Hepatic stellate cell (primary cell): ENCODE measurements at regions not wholly inside any gene's neighbourhood (a gene's known extent, or its start where the extent isn't known, plus 50 kb on each side); places are given as distances from the start of the nearest gene placed in this dataset.

Experiments used
- DNase-seq: peaks from one replicate; pipeline ENCODE4 v3.0.0; 2011; ENCODE audit warnings: low spot score

DNA sequence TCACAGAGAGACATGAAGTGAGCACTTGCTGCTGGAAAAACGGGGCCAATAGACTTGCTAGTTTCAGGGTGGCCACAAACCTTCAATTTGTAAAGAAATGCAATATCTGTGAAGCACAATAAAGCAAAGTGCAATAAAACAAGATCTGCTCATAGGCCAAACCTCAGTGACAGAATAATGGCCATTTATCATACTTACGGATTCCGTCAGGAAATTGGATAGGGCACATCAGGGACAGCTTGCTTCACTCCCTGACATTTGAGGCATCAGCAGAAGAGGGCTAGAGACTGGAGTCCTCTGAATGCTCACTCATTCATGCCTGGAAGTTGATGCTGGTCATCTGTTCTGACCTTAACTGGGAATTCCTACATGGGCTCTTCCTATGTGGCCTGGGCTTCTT lies 165.5 kb upstream of the OPRM1 start:
- DNase-seq: no peak

DNA sequence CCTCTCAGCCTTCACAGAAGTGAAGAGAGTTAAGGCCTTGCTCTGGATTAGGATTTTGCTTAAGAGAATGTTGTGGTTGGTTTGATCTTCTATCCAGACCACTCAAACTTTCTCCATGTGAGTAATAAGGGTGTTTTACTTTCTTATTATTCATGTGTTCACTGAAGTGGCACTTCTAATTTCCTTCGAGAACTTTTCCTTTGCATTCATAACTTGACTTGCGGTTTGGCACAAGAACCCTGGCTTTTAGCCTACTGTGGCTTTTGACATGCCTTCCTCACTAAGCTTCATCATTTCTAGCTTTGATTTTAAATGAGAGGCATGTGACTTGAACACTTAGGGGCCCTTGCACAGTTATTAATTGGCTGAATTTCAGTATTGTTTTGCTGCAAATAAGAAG lies 166.1 kb upstream of the OPRM1 start:
- no peak for DNase-seq

DNA sequence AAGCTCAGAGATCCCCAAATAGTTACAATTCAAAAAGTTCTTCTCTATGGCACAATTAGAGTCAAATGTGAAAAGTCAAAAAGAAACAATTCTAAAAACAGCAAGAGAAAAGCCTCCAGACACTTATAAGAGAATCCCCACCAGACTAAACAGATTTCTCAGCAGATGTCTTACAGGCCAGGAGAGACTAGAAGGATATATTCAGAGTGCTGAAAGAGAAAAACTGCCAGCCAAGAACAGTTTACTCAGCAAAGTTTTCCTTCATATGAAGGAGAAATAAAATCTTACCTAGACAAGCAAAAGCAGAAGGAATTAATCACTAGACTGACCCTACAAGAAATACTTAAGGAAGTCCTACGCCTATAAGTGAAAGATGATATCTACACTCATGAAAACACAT lies 176.1 kb upstream of the OPRM1 start:
- DNase-seq: no peak

DNA sequence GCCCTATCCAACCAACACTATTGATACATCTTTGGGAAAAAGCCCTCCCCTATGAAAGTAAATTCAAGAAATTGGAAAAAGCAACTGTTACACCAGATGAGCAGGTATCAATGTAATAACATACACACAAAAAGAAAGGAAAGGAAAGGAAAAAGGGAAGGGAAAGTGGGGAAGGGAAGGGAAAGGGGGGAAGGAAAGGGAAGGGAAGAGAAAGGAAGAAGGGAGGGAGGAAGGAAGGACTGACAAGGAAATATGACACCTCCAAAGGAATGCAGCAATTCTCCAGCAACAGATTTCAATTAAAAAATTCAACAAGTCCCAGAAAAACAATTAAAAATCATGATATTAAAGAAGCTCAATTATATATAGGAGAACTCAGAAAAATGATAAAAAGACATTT lies 176.9 kb upstream of the OPRM1 start:
- DNase-seq: no peak

DNA sequence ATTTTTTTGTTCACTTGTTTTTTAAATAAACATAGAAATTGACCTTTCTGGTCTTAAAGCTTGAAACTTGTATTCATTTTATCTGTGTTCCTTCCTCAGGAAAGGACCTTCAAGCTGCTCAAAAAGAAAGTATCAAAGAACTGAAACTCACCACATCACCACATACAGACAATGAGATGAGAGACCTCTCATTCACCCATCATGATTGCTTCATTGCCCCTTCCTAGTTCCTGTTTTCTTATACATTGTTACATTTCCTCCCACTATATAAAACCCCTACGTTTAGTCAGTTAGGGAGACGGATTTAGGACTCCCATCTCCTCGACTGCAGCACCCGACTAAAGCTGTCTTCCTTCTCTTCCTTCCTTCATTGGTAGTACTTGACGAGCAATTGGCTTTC lies 180.5 kb upstream of the OPRM1 start:
- DNase-seq: no peak

DNA sequence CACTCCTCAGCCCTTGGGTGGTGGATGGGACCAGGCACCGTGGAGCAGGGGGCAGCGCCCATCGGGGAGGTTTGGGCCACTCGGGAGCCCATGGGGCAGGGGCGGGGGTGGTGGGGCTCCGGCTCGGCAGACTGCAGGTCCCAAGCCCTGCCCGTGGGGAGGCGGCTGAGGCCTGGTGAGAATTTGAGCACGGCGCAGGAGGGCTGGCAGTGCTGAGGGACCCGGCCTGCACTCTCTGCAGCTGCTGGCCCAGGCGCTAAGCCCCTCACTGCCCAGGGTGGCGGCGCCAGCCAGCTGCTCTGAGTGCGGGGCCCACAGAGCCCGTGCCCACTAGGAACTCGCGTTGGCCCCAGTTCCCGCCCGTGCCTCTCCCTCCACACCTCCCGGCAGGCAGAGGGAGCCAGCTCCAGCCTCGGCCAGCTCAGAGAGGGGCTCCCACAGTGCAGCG lies 182.1 kb upstream of the OPRM1 start:
- no peak for DNase-seq

DNA sequence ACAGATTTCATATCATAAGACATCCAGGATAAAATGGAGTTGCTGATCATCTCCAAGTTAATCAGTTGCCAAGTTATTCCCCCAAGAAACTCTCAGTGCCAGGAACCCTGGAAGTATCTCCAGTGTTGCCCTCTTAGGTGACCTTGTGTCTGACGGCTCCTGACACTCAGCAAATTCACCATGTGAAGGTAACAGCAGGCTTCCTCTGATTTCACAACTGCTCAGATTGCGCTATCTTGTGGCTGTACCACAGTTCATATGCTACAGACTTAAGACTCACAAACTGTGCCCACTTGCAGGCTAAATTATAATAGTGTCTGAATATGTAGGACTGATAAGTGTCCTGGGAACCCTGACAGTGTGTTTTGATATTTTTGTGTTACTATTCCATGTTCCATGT lies 186.6 kb upstream of the OPRM1 start:
- DNase-seq: no peak

DNA sequence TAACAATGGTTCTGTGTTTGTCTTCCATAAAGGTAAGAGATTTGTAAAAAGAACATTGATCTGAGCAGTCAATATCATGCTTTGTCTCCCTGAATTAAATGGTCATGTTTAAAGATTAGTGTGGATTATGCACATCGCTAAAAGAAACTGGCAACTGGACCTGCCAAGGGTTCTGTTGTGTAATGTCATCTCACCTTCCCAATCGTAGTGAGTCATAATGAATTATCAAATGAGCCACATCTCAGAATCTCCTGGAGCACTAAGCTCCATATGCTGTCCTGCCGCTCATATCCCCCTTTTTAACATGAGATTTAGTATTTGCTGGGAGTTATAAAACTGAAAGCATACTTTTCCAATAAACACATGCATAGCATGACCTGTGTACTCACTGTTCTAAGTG lies 187.0 kb upstream of the OPRM1 start:
- DNase-seq: no peak

DNA sequence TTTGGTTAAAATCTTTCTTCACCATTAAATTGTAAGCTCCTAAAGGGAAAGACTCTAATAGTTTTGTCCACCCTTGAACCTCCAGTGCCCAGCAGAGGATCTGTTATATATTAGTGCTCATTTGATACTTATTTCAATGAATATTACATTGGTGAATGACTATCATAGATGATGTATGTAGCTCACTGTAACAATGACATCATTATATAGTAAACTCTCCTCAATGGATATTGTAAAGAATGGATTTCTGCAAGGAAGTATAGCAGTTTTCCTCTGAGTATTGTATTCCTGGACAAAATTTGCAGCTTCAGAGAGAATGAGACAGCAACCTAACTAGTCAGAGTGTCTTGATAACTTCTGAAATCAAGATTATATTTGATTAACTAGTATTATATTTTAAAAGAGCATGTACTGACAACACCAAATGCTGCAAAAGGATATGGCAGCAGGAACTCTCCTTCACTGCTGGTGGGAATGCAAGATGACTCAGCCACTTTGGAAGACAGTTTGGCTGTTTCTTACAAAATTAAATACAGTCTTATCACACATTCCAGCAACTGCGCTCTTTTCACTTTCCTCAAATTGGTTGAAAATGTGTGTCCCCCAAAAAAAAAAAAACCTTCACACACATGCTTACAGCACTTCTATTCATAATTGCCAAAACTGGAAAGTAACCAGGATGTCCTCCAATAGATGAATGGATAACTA lies 189.8 kb upstream of the OPRM1 start:
- DNase-seq: no peak

DNA sequence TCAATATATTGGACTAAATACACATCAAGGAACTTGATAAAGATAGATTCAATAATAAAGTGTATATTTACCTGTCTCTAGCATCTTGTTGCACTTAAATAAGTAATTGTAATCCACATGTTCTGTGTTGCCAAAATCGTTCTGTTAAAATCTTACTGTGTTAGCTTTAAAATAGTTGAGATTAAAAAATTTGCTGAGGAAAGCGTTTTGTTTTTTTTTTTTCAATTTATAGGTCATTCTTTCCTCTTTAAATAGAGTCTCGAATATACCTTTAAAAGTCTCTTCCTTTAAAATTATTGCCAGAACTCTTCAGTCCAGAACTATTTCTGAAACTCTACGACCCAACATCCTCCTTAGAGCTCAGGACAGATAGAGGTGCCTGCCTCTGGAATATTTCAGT lies 195.6 kb upstream of the OPRM1 start:
- DNase-seq: no peak

DNA sequence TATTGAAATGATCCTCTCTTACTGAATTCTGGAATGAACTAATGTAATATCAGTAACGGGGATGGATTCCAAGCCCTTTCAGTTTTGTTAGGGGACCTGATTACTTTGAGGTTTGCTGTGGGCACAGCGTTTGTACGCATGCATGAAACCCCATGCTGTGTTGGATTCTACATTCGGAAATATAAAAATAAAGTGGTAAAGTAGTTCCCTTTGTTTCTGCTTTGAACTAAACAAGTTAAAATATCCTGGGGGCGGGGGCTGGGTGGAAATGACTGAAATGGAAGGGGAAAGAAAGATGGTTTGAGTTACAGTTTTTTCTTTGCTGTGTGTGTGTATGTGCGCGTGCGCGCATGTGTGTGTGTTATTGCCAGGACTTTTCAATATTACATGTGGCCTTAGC lies 196.5 kb upstream of the OPRM1 start:
- no peak for DNase-seq

DNA sequence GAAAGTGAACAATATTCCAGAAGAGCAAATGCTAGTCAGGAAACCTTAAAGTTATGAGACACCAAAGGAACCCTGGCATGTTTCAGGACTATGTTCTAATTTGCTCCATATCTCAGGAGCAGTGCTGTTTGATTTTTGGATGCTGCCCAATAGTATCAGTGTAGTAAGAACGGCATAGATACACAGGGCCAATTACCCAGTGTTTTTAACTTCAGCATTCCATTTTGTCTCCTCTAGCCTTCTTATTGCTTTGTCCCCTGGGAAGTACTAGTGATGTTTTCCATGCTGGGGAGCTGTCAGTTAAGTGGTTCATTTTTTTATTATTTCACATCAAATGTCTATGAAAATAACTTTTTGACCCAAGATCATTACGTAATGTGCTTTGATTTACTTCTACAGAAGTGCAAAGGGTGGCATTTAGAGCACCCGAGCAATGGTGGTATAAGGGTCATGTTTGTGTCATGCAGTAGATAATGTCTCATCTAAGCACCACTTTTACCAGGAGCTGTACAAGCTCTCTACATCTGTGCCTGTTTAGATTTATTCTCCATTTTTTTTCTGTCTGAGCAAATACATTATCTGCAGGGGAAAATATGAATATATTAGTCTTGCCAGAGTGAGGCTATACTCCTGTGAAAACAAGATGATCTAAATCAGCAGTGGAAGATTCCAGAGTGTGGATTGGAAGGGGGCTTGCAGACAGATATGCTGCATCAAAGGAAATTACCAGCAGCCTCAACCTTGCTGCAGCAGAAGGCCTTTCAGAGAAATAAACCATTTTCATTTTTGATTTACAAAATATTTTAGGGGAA lies 198.8 kb upstream of the OPRM1 start:
- no peak for DNase-seq

DNA sequence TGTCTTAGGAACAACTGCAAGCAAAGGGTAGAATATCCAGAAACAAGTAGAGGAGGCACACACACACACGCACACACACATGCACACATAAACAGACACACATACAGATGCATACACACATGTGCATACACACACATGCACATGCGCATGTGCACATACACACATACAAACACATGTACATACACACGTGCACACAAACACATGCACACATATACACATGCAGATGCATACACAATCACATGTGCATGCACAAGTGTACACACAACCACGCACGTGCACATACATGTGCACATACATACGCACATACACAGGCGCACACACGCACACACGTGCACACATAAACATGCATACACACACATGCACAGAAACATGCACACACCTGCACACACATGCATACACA lies 206.5 kb upstream of the OPRM1 start:
- DNase-seq: no peak

DNA sequence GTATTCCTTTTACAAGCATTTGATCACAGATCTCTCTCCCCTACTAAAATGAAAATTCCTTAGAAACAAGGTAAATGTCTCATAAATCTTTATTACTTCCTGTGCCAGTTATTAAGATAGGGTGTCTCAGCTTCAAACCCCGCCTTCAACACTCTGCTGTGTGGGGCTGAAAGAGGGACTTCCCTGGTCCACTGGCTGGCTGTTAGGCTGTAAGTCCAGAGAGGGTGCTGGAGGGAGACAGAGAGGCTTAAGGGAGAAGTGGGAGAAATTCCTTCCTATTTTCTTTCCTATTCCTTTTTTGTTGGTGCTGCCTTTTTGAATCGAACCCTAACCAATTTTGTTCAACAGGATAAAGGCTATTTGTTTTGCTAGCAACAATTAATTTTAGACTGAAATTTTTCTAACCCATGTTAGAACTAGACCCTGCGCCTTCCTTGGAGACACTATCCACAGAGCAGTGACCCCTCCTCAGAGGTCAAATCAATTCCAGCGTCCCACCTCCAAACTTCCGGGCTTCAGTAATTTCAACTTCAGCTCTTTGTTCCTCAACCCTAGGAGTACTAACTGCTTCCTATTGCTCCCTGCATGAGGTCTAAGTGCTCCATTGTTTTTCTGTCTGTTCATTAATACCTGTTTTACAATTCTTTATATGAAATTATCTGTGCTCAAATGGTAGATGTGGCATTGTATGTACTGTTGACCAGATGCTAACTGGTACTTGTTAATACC lies 207.5 kb upstream of the OPRM1 start:
- DNase-seq: no peak

DNA sequence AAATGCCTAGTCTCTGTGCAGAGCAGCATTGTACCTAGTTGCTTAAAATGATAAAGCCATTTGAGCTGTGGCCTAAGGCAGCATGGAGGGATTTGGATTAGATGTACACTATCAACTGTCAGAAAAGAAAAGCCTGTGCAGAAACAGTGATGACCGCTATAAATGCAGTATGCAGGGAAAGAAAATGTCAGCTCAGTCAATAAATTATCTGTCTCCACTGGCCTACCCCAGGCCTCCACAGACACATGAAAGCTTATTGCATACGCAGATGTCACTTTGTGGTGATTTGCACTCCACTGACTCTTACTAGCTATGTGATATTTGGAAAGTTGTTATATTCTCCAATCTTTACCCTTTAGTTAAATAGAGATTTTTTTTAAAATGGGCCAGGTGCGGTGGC lies 221.9 kb upstream of the OPRM1 start:
- no peak for DNase-seq

DNA sequence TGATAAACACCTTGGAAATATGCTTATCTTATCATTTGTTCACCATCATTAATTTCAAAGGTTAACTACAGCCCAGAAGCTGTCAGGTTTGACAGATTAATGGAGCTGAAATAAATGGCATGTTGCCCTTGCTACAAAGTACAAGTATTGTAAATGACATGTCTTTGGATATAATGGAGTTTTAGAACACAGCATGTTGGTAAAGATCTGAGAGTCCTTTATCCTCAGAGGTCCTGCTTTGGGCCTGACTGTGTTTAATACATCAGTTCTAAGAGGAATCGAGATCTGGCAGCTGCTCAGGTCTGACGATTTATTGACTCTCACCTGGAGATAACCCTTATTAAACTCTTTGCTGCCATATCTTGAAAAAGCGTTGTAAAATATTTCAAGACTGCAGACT lies 222.7 kb upstream of the OPRM1 start:
- DNase-seq: no peak

DNA sequence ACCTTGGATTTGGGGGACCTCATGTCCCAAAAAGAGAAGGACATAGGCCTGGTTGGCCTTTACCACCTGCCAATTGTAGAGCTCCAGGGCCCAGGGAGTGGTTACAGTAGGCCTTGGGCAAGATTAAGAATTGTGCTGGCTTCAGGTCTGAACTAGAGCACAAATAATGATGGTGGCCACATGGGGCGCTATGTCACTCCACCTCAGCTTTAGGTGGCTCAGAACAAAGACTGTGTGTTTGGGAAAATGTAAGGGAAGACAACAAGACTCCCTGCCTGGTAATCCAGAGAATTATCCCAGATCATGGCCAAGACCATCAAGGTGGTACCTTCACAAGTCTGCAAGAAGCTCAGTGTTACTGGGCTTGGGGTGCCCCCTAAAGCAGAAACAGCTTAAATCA lies 224.9 kb upstream of the OPRM1 start:
- DNase-seq: no peak

DNA sequence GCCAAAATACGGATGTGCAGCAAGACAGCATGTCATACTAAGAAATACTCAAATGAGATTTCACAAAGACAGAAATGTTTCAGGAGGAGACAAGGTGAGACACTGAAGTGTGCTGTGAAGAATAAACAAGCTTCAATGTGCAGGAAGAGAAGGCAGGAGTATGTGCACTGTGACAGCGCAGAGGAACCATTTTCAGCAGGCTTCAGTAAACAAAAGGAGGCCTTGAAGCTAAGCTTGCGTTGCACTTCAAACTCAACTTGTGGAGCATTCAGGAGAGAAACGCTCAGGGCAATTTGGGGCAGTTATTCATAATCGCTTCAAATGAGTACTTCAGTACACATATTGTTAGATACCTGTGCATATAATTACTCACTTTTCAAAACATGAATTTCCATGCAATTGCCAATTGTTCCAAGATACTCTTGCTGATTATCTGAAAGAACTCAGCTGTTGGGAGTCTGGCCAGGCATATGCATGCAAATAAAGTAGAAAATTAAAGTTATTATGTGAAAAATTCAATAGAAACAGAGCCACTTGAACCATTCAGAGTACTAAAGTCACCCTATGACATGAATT lies 234.2 kb upstream of the OPRM1 start:
- DNase-seq: no peak

DNA sequence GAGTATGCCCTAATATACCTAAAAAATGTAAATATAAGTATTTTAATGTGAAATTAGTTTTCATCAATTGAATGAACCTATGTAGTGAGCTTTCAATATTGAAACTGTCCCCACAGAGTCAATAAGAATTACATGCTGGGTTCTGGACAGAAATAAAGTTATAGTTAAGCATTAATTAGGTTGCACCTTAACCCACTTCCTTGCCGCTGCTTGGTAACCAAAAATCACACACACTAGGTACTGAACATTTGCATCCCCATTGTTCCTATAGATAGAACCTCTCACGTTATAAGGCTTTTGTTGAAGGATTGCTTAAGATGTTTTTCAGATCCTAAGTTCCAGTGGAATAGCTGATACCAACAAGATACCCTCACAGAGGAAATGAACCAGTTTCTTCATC lies 237.1 kb upstream of the OPRM1 start:
- no peak for DNase-seq

DNA sequence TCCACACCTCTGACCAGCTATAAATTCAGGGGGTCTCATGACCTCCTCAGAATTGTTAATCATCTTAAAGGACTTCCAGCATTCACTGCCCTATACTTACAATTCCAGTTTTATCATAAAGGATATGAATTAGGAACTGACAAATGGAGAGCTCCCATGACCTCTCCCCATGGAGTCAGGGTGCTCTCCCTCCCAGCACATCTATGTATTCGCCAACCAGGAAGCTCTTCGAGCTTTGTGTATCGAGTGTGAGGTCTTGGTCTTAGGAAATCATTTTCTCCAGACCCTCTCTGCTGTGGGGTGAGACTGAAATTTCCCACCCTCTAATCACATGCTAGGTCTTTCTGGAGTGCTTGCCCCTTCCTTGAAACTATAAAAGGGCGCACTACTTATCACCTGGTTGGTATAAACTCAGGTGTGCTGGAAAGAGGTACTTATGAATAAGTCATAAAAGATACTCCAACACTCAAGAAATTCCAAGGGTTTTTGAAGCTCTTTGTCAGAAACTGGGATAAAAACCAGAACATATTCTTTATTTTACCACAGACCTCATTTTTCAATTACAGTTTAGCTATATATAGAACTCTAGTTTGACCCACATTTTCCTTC lies 238.4 kb upstream of the OPRM1 start:
- DNase-seq: no peak

DNA sequence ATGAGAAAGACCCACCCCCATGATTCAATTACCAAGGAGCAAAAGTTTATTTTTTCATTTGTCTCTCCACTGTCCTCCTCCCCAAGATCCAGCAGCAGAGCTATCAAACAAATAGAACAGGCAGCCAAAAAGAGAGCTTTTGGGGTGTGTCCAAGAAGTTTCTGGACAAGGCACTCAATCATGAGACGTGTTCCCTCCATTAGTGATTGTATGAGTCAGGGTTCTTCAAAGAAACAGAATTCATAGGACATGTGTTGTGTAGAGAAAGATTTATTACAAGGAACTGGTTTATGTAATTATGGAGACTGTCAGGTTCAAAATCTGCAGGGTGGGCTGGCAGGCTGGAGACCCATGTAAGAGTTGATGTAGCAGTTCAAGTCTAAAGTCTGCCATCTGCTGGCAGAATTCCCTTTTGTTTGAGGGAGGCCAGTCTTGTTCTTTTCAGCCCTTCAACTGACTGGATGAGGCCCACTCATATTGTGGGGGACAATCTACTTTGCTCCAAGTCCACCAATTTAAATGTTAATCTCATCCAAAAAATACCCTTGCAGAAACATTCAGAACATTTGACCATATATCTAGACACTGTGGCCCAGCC lies 248.1 kb upstream of the OPRM1 start:
- no peak for DNase-seq

DNA sequence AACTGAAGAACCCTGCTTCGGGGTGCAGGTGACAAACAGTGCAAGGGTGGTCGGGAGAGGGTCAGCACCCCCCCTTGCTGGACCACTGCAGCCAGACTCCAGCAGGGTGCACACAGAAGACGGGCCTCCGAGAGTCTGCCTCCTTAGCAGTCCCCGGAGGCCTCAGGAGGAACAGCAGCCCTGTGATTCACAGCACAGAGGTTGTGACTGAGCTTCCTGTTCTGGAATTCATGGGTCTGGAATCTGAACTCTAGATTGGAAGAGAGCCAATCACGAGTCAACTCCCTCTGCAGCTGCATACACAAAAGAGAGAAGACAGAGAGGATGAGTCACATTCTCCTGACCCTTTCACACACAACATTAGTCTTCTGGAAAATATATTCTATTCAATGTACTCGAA lies 249.0 kb upstream of the OPRM1 start:
- DNase-seq: peak; percentile 54
